ENCODE measurements at regions not wholly inside any gene's neighbourhood (a gene's known extent, or its start where the extent isn't known, plus 50 kb on each side); places are given as distances from the start of the nearest gene placed in this dataset.

DNA sequence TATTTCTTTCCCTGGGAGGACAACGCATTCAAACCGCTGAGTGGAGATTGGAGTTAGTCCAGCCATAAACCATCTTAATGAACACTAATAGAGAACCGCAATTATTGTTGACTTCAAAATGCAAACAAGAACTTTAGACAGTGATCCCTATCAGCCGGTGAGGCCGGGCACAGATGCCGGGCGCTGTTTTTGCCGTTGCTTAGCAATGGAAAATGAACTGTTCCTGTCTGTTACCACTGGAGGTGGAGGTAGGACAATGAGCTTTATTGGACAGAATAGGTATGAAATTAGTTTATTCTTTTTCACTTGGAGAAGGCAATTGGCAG, 216.8 kb downstream of the TTC8 start:
- intact Hi-C loops (cut with micrococcal nuclease) (loop anchor here (2.0 to 10.0 kb wide), 7 partner anchors 96 to 1196 kb away; no protein-coding TSS in a partner anchor), dilution Hi-C loops (cut with MboI; ENCODE audit: extremely low pct_ligation_motif_present, low sequenced_read_pairs) (no loop called here)
- CTCF ChIA-PET = interaction anchor here (0.7 to 3.9 kb wide), 56 partner anchors 8 to 1195 kb away, joined by 3 to 49 read pairs (median 4); partner anchors contain the start of gene TDP1
- FAIRE-seq = no peak
- Histone ChIP-seq H3K27ac (ENCODE audit: insufficient read depth, low read depth, low read length) (peak overlapping the region; percentile 83), H3K9me3 (replicated peaks; ENCODE audit: control insufficient read depth, insufficient read depth, low read length) (no peaks in the 10 kb centered on the region), H3K36me3 (ENCODE audit: control insufficient read depth in 2 of 2, extremely low read depth in 1 of 2, insufficient read depth in 2 of 2, low read length in 2 of 2) (no peaks in the 10 kb centered on the region), H3K4me3 (replicated peaks in 1 of 3; ENCODE audit: insufficient read depth in 1 of 3, low read depth in 1 of 3, low read length in 3 of 3) (peak overlapping the region in 2 of 3 experiments; percentile 34 to 49), H3K9ac (replicated peaks; ENCODE audit: extremely low read depth, insufficient read depth, low read length) (peak overlapping the region; percentile 61), H3K4me2 (ENCODE audit: insufficient read depth, low read length) (peak overlapping the region; percentile 57), H3K79me2 (ENCODE audit: control insufficient read depth, insufficient read depth, low read length) (no peaks in the 10 kb centered on the region), H3K9me1 (replicated peaks; ENCODE audit: control insufficient read depth, extremely low read depth, insufficient read depth, low read length) (no peaks in the 10 kb centered on the region), H3K27me3 (ENCODE audit: control insufficient read depth in 2 of 2, insufficient read depth in 2 of 2, low read length in 2 of 2) (peaks cover 0 to 9% of the 10 kb centered on the region in 2 experiments), H3K4me1 (ENCODE audit: control insufficient read depth, extremely low read depth, insufficient read depth, low read length) (peaks cover 9% of the 10 kb centered on the region), H2AFZ (ENCODE audit: low read depth, low read length) (peak overlapping the region; percentile 86), H4K20me1 (replicated peaks; ENCODE audit: control insufficient read depth, extremely low read depth, insufficient read depth, low read length) (no peaks in the 10 kb centered on the region)
- no peak for DNase-seq (ENCODE audit: low read depth, low spot score)
- POLR2A ChIA-PET = no interaction called here
- BruUV-seq (replicated peaks) = no TSS peak
- no peak for TF ChIP-seq MAX (IDR thresholded peaks at IDR 0.05; ENCODE audit: insufficient read depth, insufficient read length)
- TF ChIP-seq POLR2A (IDR thresholded peaks at IDR 0.05; ENCODE audit: low read depth, low read length) = no peak
- TF ChIP-seq GATA2 (IDR thresholded peaks at IDR 0.05; ENCODE audit: insufficient read depth, insufficient read length, low read depth, low read length) = no peak
- no peak for TF ChIP-seq EZH2 (IDR thresholded peaks at IDR 0.05; ENCODE audit: borderline replicate concordance, low read depth, low read length, severe bottlenecking)
- TF ChIP-seq MYC (IDR thresholded peaks at IDR 0.05; ENCODE audit: low read depth, low read length) = no peak
- TF ChIP-seq POLR2AphosphoS5 (IDR thresholded peaks at IDR 0.05; ENCODE audit: insufficient read depth, low read depth, low read length) = no peak
- TF ChIP-seq FOS (IDR thresholded peaks at IDR 0.05; ENCODE audit: borderline replicate concordance, insufficient read depth, low read length) = no peak
- TF ChIP-seq, protein P1, sequence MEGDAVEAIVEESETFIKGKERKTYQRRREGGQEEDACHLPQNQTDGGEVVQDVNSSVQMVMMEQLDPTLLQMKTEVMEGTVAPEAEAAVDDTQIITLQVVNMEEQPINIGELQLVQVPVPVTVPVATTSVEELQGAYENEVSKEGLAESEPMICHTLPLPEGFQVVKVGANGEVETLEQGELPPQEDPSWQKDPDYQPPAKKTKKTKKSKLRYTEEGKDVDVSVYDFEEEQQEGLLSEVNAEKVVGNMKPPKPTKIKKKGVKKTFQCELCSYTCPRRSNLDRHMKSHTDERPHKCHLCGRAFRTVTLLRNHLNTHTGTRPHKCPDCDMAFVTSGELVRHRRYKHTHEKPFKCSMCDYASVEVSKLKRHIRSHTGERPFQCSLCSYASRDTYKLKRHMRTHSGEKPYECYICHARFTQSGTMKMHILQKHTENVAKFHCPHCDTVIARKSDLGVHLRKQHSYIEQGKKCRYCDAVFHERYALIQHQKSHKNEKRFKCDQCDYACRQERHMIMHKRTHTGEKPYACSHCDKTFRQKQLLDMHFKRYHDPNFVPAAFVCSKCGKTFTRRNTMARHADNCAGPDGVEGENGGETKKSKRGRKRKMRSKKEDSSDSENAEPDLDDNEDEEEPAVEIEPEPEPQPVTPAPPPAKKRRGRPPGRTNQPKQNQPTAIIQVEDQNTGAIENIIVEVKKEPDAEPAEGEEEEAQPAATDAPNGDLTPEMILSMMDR (IDR thresholded peaks at IDR 0.05; ENCODE audit: extremely low read depth in 1 of 2, insufficient read depth in 1 of 2, low read depth in 1 of 2, low read length in 2 of 2) = no peak
- TF ChIP-seq JUN (IDR thresholded peaks at IDR 0.05; ENCODE audit: borderline replicate concordance, insufficient read depth, insufficient read length, low read depth) = no peak

Measured in endothelial cell of umbilical vein (primary cell).